T47D (cell line): ENCODE measurements at regions not wholly inside any gene's neighbourhood (a gene's known extent, or its start where the extent isn't known, plus 50 kb on each side); places are given as distances from the start of the nearest gene placed in this dataset.

ENCODE experiments used
- DNase-seq, 2 experiments: peaks; one replicate each; pipeline versions ENCODE4 v3.0.0 to v3.0.0-alpha.2; 2011 to 2012; ENCODE audit warnings: low read depth in 1 of 2, low spot score in 1 of 2
- JUND ChIP-seq: IDR thresholded peaks from 2 replicates; pipeline ENCODE4 v1.6.1; 2012; ENCODE audit warnings: low read depth
- in situ Hi-C: cut with HindIII; loops from 2 replicates; pipeline ENCODE4 v1.10.0; 2016; ENCODE audit warnings: low sequenced_read_pairs, low pct_unique_long_range_greater_than_20kb

GRCh38 chr3:163622384-163622783 is 1455.9 kb downstream of the SI start:
- TF ChIP-seq JUND = no peak
- in situ Hi-C loops = no loop called here
- DNase-seq = peak in 1 of 2 experiments; percentile 67

GRCh38 chr3:163614886-163615285 is 1463.4 kb downstream of the SI start:
- DNase-seq = no peak
- TF ChIP-seq JUND = no peak
- in situ Hi-C loops = no loop called here

- DNase-seq = no peak
- in situ Hi-C loops = no loop called here
- TF ChIP-seq JUND = no peak
Measured at GRCh38 chr3:163605915-163606314, 1472.4 kb downstream of the SI start.

- in situ Hi-C loops = no loop called here
- no peak for TF ChIP-seq JUND
- no peak for DNase-seq
Measured at GRCh38 chr3:163601426-163601825, 1476.9 kb downstream of the SI start.

- no peak for DNase-seq
- TF ChIP-seq JUND = no peak
- in situ Hi-C loops = no loop called here
Measured at GRCh38 chr3:163587342-163587741, 1491.0 kb downstream of the SI start.

GRCh38 chr3:163582967-163583366 is 1495.3 kb downstream of the SI start:
- in situ Hi-C loops = no loop called here
- DNase-seq = no peak
- no peak for TF ChIP-seq JUND

GRCh38 chr3:163577271-163577670 is 1501.0 kb downstream of the SI start:
- no peak for TF ChIP-seq JUND
- in situ Hi-C loops = no loop called here
- no peak for DNase-seq

GRCh38 chr3:163576314-163576713 is 1502.0 kb downstream of the SI start:
- in situ Hi-C loops = no loop called here
- no peak for TF ChIP-seq JUND
- DNase-seq = no peak

GRCh38 chr3:163573324-163573723 is 1505.0 kb downstream of the SI start:
- DNase-seq = no peak
- no peak for TF ChIP-seq JUND
- in situ Hi-C loops = no loop called here

- in situ Hi-C loops = no loop called here
- no peak for TF ChIP-seq JUND
- DNase-seq = no peak
Measured at GRCh38 chr3:163572856-163573255, 1505.4 kb downstream of the SI start.

- in situ Hi-C loops = no loop called here
- DNase-seq = no peak
Measured at GRCh38 chr3:163563485-163563884, 1514.8 kb downstream of the SI start.

GRCh38 chr3:163562625-163563024 is 1515.7 kb downstream of the SI start:
- in situ Hi-C loops = no loop called here
- no peak for DNase-seq
- TF ChIP-seq JUND = no peak

More at GRCh38 chr3:163563485-163563884, 1514.8 kb downstream of the SI start:
- no peak for TF ChIP-seq JUND

GRCh38 chr3:163561151-163561550 is 1517.1 kb downstream of the SI start:
- in situ Hi-C loops = no loop called here
- no peak for DNase-seq
- no peak for TF ChIP-seq JUND

- in situ Hi-C loops = no loop called here
- no peak for DNase-seq
- TF ChIP-seq JUND = no peak
Measured at GRCh38 chr3:163560459-163560858, 1517.8 kb downstream of the SI start.
